ENCODE measurements at regions not wholly inside any gene's neighbourhood (a gene's known extent, or its start where the extent isn't known, plus 50 kb on each side); places are given as distances from the start of the nearest gene placed in this dataset.

GRCh38 chr1:82269431-82269830 is 468.7 kb downstream of the ADGRL2 start:
- TF ChIP-seq, protein P1, sequence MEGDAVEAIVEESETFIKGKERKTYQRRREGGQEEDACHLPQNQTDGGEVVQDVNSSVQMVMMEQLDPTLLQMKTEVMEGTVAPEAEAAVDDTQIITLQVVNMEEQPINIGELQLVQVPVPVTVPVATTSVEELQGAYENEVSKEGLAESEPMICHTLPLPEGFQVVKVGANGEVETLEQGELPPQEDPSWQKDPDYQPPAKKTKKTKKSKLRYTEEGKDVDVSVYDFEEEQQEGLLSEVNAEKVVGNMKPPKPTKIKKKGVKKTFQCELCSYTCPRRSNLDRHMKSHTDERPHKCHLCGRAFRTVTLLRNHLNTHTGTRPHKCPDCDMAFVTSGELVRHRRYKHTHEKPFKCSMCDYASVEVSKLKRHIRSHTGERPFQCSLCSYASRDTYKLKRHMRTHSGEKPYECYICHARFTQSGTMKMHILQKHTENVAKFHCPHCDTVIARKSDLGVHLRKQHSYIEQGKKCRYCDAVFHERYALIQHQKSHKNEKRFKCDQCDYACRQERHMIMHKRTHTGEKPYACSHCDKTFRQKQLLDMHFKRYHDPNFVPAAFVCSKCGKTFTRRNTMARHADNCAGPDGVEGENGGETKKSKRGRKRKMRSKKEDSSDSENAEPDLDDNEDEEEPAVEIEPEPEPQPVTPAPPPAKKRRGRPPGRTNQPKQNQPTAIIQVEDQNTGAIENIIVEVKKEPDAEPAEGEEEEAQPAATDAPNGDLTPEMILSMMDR (IDR thresholded peaks at IDR 0.05; ENCODE audit: low read depth, low read length): no peak
- TF ChIP-seq MAX (IDR thresholded peaks at IDR 0.05; ENCODE audit: low read depth, low read length) (no peak), POLR2A (IDR thresholded peaks at IDR 0.05; ENCODE audit: extremely low read depth, insufficient read length) (no peak), MYC (IDR thresholded peaks at IDR 0.05; ENCODE audit: low read depth, low read length) (no peak)
- DNase-seq (ENCODE audit: low read depth): no peak
- no peak overlapping the region for H3K4me3 ChIP-seq (ENCODE audit: low read depth, low read length)

DNA sequence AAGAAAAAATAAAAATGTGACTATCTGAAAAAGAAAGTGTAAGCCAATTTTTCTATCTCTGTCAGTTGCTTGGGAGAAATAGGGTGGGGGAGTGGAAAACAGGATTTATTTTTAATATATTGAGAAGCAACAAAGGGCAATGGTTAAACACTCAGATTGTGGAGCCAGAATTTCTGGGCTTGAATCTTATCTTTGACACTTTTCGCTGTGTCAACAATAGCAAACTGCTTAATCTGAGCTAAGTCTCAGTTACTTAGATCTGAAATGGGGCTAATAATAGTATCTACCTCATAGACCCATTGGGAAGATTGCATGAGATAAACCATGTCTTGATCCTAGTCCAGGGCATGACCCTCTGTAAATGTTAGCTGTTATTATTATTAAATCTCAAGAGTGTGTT is 468.1 kb downstream of the ADGRL2 start:
- TF ChIP-seq, protein P1 (IDR thresholded peaks at IDR 0.05; ENCODE audit: low read depth, low read length): no peak
- TF ChIP-seq MYC (IDR thresholded peaks at IDR 0.05; ENCODE audit: low read depth, low read length): no peak
- no peak for TF ChIP-seq MAX (IDR thresholded peaks at IDR 0.05; ENCODE audit: low read depth, low read length)
- no peak for TF ChIP-seq POLR2A (IDR thresholded peaks at IDR 0.05; ENCODE audit: extremely low read depth, insufficient read length)
- DNase-seq (ENCODE audit: low read depth): no peak
- H3K4me3 ChIP-seq (ENCODE audit: low read depth, low read length): no peak overlapping the region

GRCh38 chr1:82266351-82266750 is 465.6 kb downstream of the ADGRL2 start:
- no peak for DNase-seq (ENCODE audit: low read depth)
- TF ChIP-seq MYC (IDR thresholded peaks at IDR 0.05; ENCODE audit: low read depth, low read length) (no peak), POLR2A (IDR thresholded peaks at IDR 0.05; ENCODE audit: extremely low read depth, insufficient read length) (no peak), MAX (IDR thresholded peaks at IDR 0.05; ENCODE audit: low read depth, low read length) (no peak)
- TF ChIP-seq, protein P1 (IDR thresholded peaks at IDR 0.05; ENCODE audit: low read depth, low read length): no peak
- H3K4me3 ChIP-seq (ENCODE audit: low read depth, low read length): no peak overlapping the region

DNA sequence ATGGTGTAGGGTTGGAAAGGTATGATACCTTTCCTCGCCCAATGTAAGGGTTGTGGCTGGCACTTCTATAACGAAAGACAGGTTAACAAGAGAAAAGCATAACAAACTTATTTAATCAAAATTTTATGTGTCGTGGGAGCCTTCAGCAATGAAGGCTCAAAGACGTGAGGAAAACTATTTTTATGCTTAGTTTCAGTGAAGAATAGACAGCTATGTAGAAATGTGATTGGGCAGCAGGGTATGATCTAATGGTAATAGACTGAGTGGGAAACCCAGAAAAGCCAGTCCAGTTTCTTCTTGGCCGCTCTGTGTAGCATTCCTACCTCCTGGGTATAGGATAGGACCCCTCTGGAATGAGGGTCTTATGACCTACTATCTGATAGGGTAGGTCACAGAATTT is 464.7 kb downstream of the ADGRL2 start:
- DNase-seq (ENCODE audit: low read depth): no peak
- H3K4me3 ChIP-seq (ENCODE audit: low read depth, low read length): no peak overlapping the region
- TF ChIP-seq MAX (IDR thresholded peaks at IDR 0.05; ENCODE audit: low read depth, low read length) (no peak), POLR2A (IDR thresholded peaks at IDR 0.05; ENCODE audit: extremely low read depth, insufficient read length) (no peak), MYC (IDR thresholded peaks at IDR 0.05; ENCODE audit: low read depth, low read length) (no peak)
- TF ChIP-seq, protein P1 (IDR thresholded peaks at IDR 0.05; ENCODE audit: low read depth, low read length): no peak

DNA sequence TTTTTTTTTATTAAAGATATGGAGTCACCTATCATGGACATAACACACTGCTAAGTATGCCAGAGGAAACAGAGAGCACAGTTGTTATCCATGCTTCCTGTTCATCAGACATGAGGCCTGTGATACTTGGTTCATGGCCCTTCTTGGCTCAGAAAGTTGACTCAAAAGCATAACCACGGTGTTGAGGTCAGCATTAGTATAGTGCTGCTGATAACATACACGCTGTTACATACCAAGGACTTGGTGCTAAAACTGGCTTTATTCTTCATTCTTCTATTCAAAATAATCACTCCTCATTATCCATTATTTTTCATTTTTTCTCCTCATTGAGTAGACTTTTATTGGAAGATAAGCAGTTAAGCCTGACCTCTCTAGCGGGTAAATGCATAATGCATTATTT is 464.1 kb downstream of the ADGRL2 start:
- H3K4me3 ChIP-seq (ENCODE audit: low read depth, low read length): no peak overlapping the region
- TF ChIP-seq POLR2A (IDR thresholded peaks at IDR 0.05; ENCODE audit: extremely low read depth, insufficient read length): no peak
- TF ChIP-seq MYC (IDR thresholded peaks at IDR 0.05; ENCODE audit: low read depth, low read length): no peak
- no peak for TF ChIP-seq MAX (IDR thresholded peaks at IDR 0.05; ENCODE audit: low read depth, low read length)
- TF ChIP-seq, protein P1 (IDR thresholded peaks at IDR 0.05; ENCODE audit: low read depth, low read length): no peak
- no peak for DNase-seq (ENCODE audit: low read depth)

DNA sequence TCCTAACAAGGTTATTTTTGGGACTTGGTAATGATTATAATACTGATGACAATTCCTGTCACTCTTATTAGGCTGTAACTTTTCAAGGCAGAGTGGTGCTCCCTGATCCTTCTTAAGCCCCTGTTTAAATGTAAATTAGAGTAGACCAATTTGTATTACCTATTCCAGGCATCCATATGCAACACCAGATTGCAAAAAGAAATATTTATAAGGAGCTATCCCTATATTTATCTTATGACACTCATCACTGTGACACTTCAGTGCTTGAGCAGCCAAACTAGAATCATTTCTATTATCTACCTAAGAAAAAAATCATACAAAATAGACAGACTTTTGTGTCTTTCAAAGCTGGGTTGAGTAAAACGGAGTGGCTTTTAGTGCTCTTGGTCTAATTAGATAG is 462.7 kb downstream of the ADGRL2 start:
- no peak overlapping the region for H3K4me3 ChIP-seq (ENCODE audit: low read depth, low read length)
- DNase-seq (ENCODE audit: low read depth): no peak
- TF ChIP-seq, protein P1 (IDR thresholded peaks at IDR 0.05; ENCODE audit: low read depth, low read length): no peak
- TF ChIP-seq MYC (IDR thresholded peaks at IDR 0.05; ENCODE audit: low read depth, low read length) (no peak), MAX (IDR thresholded peaks at IDR 0.05; ENCODE audit: low read depth, low read length) (no peak), POLR2A (IDR thresholded peaks at IDR 0.05; ENCODE audit: extremely low read depth, insufficient read length) (no peak)

Measured in NB4 (cell line).